GM12892 (cell line): ENCODE measurements at regions not wholly inside any gene's neighbourhood (a gene's known extent, or its start where the extent isn't known, plus 50 kb on each side); places are given as distances from the start of the nearest gene placed in this dataset.

ENCODE experiments used
- DNase-seq: peaks from one replicate; pipeline ENCODE4 v3.0.0; 2011; ENCODE audit not compliant: insufficient read length
- FAIRE-seq: peaks from 2 replicates; lab custom pipeline; 2011; peaks lifted over from hg19 to GRCh38; lab: Jason Lieb, UNC
- POLR2A ChIP-seq: IDR thresholded peaks from 2 replicates; pipeline ENCODE4 v1.6.1; 2011; ENCODE audit warnings: low read depth, low read length, control low read depth
- POLR2AphosphoS5 ChIP-seq: IDR thresholded peaks from 2 replicates; pipeline ENCODE4 v1.6.1; 2011; ENCODE audit warnings: low read depth, low read length, control low read depth
- TAF1 ChIP-seq: IDR thresholded peaks from 2 replicates; pipeline ENCODE4 v1.6.1; 2011; ENCODE audit warnings: low read depth, mild to moderate bottlenecking, control low read depth, low read length, borderline replicate concordance

- FAIRE-seq = no peak
- no peak for DNase-seq
- TF ChIP-seq TAF1 (no peak), POLR2AphosphoS5 (no peak), POLR2A (no peak)
These were observed 502.8 kb downstream of the KLF12 start for GRCh38 chr13:73631411-73631810.

DNA sequence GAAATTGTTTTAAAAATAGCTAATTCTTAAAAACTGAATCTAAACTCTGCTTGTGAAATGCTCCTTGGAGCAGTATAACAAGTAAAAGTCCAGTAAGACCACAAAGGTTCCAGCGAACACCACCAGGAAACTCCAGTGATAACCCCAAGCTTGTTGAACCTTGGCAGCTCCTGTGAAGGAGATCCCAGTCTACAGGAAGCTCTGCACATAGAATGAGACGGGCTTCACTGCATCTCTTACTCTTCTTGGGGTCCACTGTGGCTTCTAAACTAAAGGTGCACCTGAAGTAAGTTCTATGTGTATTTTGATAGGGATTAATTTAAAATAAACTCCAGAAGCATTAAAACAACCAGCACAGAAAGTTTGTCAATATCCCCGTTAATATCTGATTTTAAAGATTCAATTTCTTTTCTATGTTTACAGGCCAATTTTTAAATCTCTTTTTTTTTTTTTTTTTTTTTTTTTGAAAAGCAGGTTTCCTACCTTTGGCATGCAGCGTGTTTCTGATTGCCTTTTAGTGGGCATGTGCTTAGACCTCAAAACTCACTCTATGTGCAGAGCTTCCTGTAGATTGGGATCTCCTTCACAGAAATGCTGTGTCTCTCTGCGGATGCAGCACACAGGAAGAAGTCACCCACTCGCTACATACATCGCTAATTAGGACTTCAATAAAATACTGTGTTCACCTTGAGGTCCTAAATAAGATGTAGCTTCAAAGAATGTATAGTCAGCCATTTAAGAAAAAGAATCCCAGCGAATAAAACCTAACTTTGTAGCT lies 508.5 kb downstream of the KLF12 start:
- DNase-seq (no peak), FAIRE-seq (no peak)
- TF ChIP-seq TAF1 (no peak), POLR2AphosphoS5 (no peak), POLR2A (no peak)

DNA sequence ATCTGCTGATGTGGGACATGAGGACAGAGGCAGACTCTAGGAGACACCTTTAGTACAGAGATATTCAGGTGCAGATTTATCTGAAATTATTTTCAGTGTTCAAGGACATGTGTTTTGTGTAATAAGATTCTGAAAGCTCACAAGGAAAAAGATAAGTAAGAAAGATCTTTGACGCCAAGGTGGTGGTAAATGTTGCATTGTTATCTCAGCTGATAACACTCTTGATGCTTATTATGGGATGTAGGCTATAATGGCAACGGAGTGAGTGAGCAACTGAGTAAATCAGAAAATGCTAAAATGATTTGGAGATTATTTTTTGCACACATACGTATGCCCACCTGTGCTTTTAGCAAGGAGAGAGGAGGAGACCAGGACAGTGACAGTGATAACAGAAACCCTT lies 510.9 kb downstream of the KLF12 start:
- DNase-seq (no peak), FAIRE-seq (no peak)
- TF ChIP-seq POLR2A = no peak
- no peak for TF ChIP-seq TAF1
- no peak for TF ChIP-seq POLR2AphosphoS5

- DNase-seq = no peak
- FAIRE-seq = no peak
- TF ChIP-seq POLR2AphosphoS5 = no peak
- no peak for TF ChIP-seq POLR2A
- TF ChIP-seq TAF1 = no peak
These were observed 511.8 kb downstream of the KLF12 start for GRCh38 chr13:73622381-73622780.

GRCh38 chr13:73618275-73618865 lies 515.8 kb downstream of the KLF12 start:
- DNase-seq = no peak
- FAIRE-seq = no peak

GRCh38 chr13:73616861-73617260 lies 517.3 kb downstream of the KLF12 start:
- TF ChIP-seq POLR2AphosphoS5 (no peak), TAF1 (no peak), POLR2A (no peak)
- FAIRE-seq (no peak), DNase-seq (no peak)

More at GRCh38 chr13:73618275-73618865, 515.8 kb downstream of the KLF12 start:
- no peak for TF ChIP-seq POLR2AphosphoS5
- no peak for TF ChIP-seq TAF1
- TF ChIP-seq POLR2A = no peak

GRCh38 chr13:73610799-73611592 lies 523.2 kb downstream of the KLF12 start:
- TF ChIP-seq POLR2AphosphoS5 (no peak), POLR2A (no peak), TAF1 (no peak)
- FAIRE-seq (no peak), DNase-seq (no peak)

- TF ChIP-seq TAF1 (no peak), POLR2A (no peak), POLR2AphosphoS5 (no peak)
- DNase-seq = no peak
- FAIRE-seq = no peak
These were observed 525.3 kb downstream of the KLF12 start for GRCh38 chr13:73608711-73609485.

DNA sequence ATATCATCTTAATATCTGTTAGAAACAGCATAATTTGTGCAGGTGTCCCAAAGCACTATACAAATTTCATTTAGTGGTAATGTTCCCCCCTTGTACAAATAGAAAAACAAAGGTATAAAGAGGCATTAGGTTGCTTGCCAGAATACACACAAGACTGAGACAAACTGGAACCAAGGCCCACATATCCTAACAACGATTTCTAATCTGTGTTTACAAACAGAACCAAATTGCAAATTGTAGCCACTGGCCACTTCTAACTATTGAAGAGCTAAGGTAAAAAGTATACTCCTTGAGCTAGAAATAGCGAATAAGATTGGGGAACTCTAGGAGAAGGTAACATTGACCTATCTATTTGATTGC lies 526.1 kb downstream of the KLF12 start:
- TF ChIP-seq POLR2AphosphoS5 (no peak), POLR2A (no peak), TAF1 (no peak)
- no peak for FAIRE-seq
- DNase-seq = no peak

- no peak for TF ChIP-seq TAF1
- TF ChIP-seq POLR2AphosphoS5 = no peak
- TF ChIP-seq POLR2A = no peak
- peak; percentile 21 for FAIRE-seq
- no peak for DNase-seq
These were observed 526.6 kb downstream of the KLF12 start for GRCh38 chr13:73607489-73608156.

DNA sequence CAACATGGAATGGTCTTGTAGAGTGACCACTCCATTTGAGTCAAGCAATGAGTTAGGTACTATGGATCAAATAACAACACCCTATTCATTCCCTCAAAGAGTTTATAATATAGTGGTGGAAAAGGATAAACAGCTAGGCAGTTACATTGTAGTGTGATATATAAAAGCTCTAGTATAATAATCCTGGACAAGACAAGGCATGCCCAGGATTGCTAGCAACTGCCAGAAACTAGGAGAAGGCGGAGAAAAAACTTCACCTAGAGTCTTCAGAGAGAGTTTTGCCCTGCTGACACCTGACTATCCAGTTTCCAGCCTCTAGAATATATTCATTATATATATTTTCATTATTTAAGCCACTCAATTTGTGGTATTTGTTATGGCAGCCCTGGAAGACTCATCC lies 530.6 kb downstream of the KLF12 start:
- FAIRE-seq (no peak), DNase-seq (no peak)
- TF ChIP-seq POLR2A (no peak), POLR2AphosphoS5 (no peak), TAF1 (no peak)
